Epithelial cell of prostate (primary cell): ENCODE measurements at regions not wholly inside any gene's neighbourhood (a gene's known extent, or its start where the extent isn't known, plus 50 kb on each side); places are given as distances from the start of the nearest gene placed in this dataset.

Experiments
- DNase-seq: peaks from one replicate; pipeline ENCODE4 v3.0.0-alpha.2; 2011; ENCODE audit warnings: low read depth, low spot score
- H3K27ac ChIP-seq: fragments of 450-650 bp; 2 replicates; pipeline ENCODE4 v1.5.1; 2017; ENCODE audit warnings: mild to moderate bottlenecking

- H3K27ac ChIP-seq, result no peak overlapping the region
- no peak for DNase-seq
Measured at GRCh38 chr4:20393486-20394100, 141.9 kb downstream of the SLIT2 start.

GRCh38 chr4:20394512-20394911 lies 142.8 kb downstream of the SLIT2 start:
- no peak for DNase-seq
- H3K27ac ChIP-seq, result no peak overlapping the region

- no peak overlapping the region for H3K27ac ChIP-seq
- no peak for DNase-seq
Measured at GRCh38 chr4:20395160-20395773, 143.6 kb downstream of the SLIT2 start.

- no peak overlapping the region for H3K27ac ChIP-seq
- no peak for DNase-seq
Measured at GRCh38 chr4:20403290-20403689, 151.6 kb downstream of the SLIT2 start.

GRCh38 chr4:20403846-20404245 lies 152.1 kb downstream of the SLIT2 start:
- H3K27ac ChIP-seq, result no peak overlapping the region
- DNase-seq, result no peak

GRCh38 chr4:20408611-20409010 lies 156.9 kb downstream of the SLIT2 start:
- H3K27ac ChIP-seq, result no peak overlapping the region
- DNase-seq, result no peak

- no peak overlapping the region for H3K27ac ChIP-seq
- no peak for DNase-seq
Measured at GRCh38 chr4:20412072-20412471, 160.4 kb downstream of the SLIT2 start.

- DNase-seq, result no peak
- H3K27ac ChIP-seq, result no peak overlapping the region
Measured at GRCh38 chr4:20416800-20417199, 165.1 kb downstream of the SLIT2 start.

- peak; percentile 20 for DNase-seq
- no peak overlapping the region for H3K27ac ChIP-seq
Measured at GRCh38 chr4:20418861-20419451, 167.3 kb downstream of the SLIT2 start.

GRCh38 chr4:20420916-20421602 lies 169.4 kb downstream of the SLIT2 start:
- H3K27ac ChIP-seq, result no peak overlapping the region
- no peak for DNase-seq

GRCh38 chr4:20421603-20421985 lies 169.9 kb downstream of the SLIT2 start:
- no peak for DNase-seq
- no peak overlapping the region for H3K27ac ChIP-seq

GRCh38 chr4:20422398-20422797 lies 170.7 kb downstream of the SLIT2 start:
- DNase-seq, result peak; percentile 2
- H3K27ac ChIP-seq, result no peak overlapping the region

GRCh38 chr4:20423420-20423819 lies 171.7 kb downstream of the SLIT2 start:
- DNase-seq, result no peak
- H3K27ac ChIP-seq, result no peak overlapping the region

- no peak for DNase-seq
- no peak overlapping the region for H3K27ac ChIP-seq
Measured at GRCh38 chr4:20426028-20426427, 174.3 kb downstream of the SLIT2 start.

GRCh38 chr4:20428436-20429160 lies 176.9 kb downstream of the SLIT2 start:
- H3K27ac ChIP-seq, result no peak overlapping the region
- DNase-seq, result no peak

- H3K27ac ChIP-seq, result peak overlapping the region; percentile 17
- DNase-seq, result peak; percentile 1
Measured at GRCh38 chr4:20430259-20430941, 178.7 kb downstream of the SLIT2 start.

GRCh38 chr4:20431543-20431951 lies 179.8 kb downstream of the SLIT2 start:
- no peak for DNase-seq
- H3K27ac ChIP-seq, result no peak overlapping the region

- no peak for DNase-seq
- no peak overlapping the region for H3K27ac ChIP-seq
Measured at GRCh38 chr4:20432088-20432487, 180.4 kb downstream of the SLIT2 start.

GRCh38 chr4:20433097-20433705 lies 181.5 kb downstream of the SLIT2 start:
- no peak overlapping the region for H3K27ac ChIP-seq
- DNase-seq, result no peak

GRCh38 chr4:20440170-20440569 lies 188.5 kb downstream of the SLIT2 start:
- DNase-seq, result no peak
- H3K27ac ChIP-seq, result no peak overlapping the region
